Hindlimb muscle (tissue), 1 donor: ENCODE measurements at regions not wholly inside any gene's neighbourhood (a gene's known extent, or its start where the extent isn't known, plus 50 kb on each side); places are given as distances from the start of the nearest gene placed in this dataset.
A peak's percentile ranks its signal among the peaks of the same experiment; 100 is the strongest.
"Not testable (repeated sequence)": the region's sequence is repeated elsewhere in the genome, so short reads cannot be mapped to it uniquely, and the experiment has no call there.

Source experiments
- DNase-seq: peaks from one replicate; pipeline ENCODE4 v3.0.0-alpha.2; 2013

DNA sequence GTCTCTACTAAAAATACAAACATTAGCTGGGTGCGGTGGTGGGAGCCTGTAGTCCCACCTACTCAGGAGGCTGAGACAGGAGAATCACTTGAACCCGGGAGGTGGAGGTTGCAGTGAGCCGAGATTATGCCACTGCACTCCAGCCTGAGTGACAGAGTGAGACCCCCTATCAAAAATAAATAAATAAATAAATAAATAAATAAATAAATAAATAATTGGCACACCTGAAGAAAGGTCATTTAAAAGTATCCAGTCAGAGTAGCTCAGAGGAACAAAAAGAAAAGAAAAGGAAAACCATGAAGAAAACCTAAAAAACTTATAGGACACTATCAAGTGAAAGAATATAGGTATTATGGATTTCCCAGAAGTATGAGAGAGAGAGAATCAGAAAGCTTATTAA lies 330.1 kb upstream of the AR start:
- not testable (repeated sequence) for DNase-seq

DNA sequence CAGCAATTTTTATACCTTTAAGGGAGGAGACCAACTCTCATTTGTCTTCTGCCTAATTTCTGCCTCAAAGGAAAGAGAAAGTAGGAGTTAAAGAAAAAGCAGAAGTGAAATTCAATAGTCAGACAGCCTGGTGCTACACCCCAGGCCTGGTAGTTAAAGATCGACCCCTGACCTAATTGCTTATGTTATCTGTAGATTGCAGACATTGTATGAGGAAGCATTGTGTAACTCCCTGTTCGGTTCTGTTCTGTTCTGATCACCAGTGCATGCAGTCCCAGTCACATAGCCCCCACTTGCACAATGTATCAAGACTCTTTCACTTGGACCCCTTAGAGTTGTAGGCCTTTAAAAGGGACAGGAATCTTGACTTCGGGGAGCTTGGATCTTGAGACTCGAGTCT lies 335.9 kb upstream of the AR start:
- DNase-seq, result no peak

DNA sequence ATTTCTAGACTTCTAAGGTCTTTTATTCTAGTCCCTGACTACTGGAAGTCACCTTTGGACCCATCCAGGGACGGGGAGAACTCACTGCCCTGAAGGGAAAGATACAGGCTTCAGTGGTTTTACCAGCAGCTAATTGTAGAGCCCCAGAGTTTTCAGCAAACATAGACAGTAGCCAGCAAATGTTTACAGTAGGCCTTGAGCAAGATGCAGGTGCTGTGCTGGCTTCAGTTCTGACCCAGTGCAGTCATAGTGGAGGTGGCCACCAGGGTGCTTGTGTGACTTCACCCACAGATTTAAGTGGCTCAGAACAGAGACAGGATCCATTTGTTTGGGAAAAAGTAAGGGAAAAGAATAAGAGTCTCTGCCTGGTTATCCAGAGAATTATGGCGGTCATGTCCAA lies 384.4 kb upstream of the AR start:
- DNase-seq, result no peak

DNA sequence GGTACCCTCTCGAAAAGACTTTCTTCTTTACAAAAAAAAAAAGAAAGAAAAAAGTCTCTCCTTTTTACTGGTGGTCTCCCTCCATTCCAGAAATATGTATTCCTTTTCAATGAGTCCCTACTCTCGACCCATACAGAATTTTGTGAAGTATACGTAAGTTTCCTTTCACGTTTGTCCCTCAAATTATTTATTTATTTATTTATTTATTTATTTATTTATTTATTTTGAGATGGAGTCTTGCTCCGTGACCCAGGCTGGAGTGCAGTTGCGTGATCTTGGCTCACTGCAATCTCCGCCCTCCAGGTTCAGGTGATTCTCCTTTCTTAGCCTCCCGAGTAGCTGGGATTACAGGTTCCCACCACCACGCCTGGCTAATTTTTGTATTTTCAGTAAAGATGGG lies 429.2 kb upstream of the AR start:
- DNase-seq, result no peak

DNA sequence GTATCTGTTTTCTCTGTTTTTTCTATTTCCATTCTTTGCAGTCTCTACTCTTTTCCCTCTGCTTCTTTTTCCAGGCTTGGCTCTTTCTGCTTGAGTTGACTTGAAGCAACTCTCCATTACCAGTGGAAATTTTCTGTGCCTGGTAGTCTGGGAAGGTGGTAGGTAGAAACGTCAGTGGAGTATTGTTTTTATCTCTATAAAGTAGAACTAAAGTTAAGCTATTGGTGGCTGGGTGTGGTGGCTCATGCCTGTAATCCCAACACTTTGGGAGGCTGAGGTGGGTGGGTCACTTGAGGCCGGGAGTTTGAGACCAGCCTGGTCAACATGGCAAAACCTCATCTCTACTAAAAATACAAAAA lies 438.1 kb upstream of the AR start:
- DNase-seq, result no peak

DNA sequence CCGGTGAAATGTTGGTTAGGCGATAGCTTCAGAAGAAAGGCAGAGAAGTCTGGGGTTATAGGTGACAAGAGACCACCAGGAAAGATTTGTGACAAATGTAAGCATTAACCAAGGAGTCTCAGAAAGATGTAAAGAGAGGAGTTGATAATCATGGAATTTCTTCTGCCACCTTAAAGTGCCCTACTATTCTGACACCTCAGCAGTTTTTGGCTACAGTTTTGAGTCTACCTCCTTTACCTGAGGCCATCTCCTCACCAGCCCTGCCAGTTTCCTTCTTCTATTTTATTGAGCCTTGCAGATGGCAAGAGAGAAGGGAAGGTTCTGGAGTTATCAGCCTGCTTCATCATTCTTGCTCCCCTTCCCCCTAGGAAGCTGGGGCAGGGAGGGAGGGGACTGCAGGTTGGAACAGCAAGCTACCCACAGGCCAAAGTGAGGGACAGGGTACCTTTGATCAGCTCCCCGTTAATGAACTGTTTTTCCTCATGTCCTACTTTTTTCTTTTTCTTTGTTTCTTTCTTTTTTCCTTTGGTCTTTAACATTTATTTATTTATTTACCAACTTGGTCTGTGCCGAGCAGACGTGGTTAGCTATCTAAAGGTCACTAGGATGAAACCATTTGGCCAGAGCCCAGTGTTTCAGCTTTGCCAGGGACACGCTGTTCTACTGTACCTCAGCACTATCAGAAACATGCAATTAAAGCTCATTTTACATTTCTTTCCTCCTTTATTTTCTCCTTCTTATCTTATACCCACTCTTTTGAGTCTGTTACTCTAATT lies 438.7 kb upstream of the AR start:
- DNase-seq, result no peak

DNA sequence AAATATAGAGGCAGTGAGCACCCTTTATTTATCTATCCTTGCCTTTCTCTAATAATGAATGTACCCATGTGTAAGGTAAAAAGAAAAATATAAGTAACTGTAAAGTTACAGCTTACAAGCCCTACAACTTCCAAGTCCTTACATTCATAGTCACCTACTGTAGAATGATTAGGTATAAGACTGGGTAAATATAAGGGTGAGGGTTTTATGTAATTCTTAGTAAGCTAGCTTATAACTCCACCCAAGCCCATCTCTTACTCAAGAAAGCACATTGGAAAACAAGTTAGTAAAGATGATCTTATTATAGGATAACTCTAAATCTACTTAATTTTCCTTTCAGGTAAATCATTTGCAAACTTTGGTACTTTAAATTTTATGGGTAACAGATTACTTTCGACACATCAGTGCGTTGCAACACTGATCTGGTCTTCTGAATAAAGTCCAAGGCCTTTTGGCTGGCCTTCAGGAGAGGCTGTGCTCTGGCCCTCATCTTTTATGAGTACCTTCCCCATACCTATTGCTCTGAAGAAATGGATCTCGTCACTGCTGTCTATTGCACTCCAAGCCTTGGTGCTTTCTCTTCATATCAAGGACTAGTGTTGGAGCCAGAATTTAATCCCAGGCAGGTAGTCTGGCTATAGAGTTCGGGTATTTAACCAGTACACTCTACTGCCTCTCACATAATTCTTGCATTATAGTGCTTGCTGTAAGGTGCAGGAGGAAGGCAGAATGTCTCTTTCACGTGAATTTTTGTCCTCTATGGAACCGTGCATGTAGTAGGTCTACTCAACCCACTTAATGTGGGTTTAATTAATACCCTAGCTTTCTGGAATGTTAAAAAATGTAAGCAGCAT lies 443.6 kb upstream of the AR start:
- no peak for DNase-seq

DNA sequence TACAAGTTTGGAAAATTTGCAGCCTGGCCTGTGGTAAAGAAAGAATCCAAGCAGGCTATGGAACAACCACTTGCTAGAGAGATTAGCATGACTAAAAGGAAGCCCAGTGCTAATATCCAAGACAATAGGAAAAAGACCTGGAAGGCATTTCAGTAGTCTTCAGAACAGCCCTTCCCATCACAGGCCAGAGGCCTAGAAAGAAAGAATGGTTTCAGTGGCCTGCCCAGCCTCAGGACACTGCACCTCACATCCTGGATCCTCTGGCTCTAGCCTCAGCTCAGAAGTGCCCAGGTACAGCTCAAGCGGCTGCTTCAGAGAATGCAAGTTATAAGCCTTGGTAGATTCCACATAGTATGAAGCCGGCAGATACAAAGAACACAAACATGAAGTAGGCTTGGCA lies 449.8 kb upstream of the AR start:
- DNase-seq, result no peak

DNA sequence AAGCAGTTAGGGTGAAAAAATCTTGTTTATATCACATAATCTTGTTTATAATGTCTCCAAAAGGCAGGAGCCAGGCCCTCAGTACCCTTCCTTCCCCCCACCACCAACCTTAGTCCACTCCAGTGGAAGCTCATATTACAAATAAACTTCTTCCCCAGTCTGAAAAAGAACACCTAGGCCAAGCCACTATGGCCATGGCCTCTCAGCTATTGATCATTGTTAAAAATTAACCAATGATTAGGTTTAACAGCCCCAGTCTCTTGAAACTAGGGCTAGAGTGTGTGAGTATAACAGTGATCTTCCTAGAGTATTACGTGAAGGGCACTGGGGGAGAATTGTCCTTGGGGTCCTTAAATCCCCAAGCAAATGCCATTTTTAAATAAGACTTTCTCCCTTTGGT lies 411.9 kb upstream of the EDA2R start:
- no peak for DNase-seq

DNA sequence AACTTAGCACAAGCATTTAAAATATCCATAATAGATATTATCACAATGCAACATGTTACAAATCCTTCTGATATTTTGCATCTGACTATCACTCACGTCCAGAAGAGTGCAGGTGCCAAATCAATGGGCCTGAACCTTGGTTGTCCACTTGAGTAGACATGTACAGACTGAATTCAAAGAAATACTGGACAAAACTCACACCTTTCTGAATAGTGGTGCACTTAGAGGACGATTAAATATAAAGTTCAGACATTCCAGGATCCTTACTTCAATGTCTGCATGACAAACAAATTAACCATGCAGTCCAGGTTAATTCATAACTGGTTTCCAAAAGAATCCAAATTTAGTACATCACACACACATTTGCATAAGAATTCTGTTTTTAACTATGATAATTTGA lies 406.0 kb upstream of the EDA2R start:
- DNase-seq, result no peak

DNA sequence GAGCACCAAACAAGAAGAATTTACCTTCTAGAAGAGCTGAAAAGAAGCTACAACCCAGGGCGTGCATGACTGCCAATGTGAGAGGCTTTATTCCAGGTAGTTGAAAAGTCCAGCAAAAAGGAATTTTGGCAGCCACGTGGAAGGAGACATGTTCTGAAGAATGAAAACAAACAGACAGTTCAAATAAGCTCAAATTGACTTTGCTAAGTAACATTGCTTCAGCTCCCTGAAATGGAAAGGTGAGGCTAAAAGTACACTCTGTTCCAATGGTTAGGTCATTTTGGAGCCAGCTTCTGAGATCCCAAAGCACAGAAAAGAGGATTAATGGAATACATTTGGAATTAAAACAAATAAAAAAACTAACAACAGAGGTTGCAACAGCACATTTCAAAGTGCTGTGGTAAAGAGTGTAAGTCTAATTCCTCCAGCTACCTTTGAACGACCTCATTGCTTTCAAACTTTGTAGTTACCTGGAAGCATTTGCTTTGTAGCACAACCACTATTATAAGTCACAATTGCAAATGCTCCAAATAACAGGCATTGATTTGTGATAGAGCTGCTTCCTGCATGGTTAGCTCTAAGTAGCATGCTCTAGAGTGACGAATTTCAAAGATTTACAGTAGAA lies 405.3 kb upstream of the EDA2R start:
- no peak for DNase-seq

DNA sequence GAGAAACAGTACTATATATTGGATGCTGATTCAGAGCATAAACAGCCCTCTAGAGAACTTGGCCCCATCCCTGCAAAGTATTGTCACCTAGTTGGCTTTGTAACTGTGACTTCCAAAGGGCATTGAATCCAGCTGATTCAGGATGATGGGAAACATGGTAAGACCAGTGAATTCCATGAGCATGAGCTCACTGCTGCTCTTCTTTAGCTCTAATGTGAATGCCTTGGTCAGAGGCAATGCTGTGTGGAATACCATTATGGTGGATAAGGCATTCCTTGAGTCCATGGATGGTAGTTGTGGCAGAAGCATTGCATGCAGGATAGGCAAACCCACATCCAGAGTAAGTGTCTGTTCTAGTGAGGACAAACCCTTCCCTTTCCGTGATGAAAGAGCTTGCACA lies 365.6 kb upstream of the EDA2R start:
- no peak for DNase-seq

DNA sequence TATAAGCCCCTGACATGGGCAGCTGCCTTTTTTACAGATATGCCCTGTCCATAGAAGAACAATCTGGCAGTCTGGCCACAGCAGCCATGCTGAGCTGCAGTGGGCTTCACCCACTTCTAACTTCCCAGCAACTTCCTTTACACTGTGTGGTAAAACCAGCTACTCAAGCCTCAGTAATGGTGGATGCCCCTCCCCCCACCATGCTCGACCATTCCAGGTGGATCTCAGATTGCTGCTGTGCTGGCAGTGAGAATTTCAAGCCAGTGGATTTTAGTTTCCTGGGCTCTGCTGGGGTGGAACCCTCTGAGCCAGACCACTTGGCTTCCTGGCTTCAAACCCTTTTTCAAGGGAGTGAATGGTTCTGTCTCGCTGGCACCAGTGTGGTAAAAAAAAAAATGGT lies 355.9 kb upstream of the EDA2R start:
- DNase-seq, result no peak

DNA sequence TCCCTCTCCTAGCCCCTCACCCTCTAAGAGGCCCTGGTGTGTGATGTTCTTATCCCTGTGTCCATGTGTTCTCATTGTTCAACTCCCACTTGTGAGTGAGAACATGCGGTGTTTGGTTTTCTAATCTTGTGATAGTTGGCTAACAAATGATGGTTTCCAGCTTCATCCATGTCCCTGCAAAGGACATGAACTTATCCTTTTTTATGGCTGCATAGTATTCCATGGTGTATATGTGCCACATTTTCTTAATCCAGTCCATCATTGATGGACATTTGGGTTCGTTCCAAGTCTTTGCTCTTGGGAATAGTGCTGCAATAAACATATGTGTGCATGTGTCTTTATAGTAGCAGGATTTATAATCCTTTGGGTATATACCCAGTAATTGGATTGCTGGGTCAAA lies 353.2 kb upstream of the EDA2R start:
- not testable (repeated sequence) for DNase-seq

DNA sequence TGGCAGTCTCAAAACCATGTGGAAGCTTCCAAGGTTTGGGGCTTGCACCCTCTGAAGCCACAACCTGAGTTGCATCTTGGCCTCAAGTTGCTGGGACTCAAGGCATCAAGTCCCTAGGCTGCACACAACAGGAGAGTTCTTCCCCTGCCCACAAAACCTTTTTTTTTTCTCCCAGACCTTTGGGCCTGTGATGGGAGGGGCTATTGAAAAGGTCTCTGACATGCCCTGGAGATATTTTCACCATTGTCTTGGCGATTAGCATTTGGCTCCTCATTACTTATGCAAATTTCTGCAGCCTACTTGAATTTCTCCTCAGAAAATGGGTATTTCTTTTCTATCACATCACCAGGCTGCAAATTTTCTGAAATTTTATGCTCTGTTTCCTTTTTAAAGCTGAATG lies 349.5 kb upstream of the EDA2R start:
- no peak for DNase-seq

DNA sequence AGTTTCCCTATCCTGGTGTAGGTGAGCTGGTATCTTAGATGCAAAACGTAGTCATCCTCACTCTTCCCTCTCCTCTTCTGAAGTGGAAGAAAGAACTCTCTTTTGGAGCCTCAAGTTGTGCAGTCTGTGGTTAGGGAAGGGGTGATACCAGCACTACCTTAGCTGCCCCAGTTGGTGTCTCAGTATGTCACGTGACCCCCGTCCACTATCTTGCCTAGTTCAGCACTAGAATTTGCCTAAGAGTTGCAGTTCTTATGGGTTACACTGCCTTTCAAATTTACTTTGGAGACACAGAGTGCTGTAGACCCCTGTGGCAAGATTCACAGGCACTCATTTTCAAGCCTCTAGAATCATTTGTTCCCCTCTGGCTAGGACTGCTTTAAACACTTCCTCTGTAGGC lies 322.8 kb upstream of the EDA2R start:
- no peak for DNase-seq

DNA sequence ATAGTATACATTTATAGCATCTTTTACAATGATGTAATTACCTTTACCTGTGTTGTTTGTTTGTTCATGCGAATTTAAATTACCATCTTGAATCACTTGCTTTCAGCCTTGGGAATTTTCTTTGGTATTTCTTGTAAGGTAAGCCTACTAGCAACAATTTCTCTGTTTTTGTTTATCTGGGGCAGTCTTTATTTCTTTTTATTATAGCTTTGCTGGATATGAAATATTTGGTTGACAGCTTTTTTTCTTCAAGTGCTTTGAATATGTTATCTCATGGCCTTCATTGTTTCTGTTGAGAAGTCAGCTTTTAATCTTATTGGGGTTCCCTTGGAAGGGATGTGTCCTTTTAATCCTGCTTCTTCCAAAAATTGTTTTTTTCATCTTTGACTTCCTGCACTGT lies 292.8 kb upstream of the EDA2R start:
- DNase-seq, result no peak

DNA sequence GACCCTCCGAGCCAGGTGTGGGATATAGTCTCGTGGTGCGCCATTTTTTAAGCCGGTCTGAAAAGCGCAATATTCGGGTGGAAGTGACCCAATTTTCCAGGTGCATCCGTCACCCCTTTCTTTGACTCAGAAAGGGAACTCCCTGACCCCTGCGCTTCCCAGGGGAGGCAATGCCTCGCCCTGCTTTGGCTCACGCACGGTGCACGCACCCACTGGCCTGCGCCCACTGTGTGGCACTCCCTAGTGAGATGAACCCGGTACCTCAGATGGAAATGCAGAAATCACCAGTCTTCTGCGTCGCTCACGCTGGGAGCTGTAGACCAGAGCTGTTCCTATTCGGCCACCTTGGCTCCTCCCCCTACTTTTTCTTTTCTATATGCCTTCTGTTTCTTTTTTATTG lies 291.6 kb upstream of the EDA2R start:
- not testable (repeated sequence) for DNase-seq

DNA sequence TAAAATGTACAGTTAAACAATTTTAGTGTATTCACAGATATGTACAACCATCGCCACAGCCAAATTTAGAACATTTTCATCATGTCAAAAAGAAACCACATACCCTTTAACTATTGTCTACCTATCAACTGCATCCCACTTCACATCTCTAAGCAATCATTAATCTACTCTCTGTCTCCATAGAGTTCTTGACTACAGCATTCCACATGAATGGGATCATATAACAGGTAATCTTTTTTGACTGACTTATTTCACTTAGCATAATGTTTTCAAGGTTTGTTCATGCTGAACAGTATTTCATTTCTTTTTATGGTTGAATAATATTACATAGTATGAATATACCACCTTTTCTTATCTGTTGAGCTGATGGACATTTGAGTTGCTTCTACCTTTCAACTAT lies 281.4 kb upstream of the EDA2R start:
- no peak for DNase-seq

DNA sequence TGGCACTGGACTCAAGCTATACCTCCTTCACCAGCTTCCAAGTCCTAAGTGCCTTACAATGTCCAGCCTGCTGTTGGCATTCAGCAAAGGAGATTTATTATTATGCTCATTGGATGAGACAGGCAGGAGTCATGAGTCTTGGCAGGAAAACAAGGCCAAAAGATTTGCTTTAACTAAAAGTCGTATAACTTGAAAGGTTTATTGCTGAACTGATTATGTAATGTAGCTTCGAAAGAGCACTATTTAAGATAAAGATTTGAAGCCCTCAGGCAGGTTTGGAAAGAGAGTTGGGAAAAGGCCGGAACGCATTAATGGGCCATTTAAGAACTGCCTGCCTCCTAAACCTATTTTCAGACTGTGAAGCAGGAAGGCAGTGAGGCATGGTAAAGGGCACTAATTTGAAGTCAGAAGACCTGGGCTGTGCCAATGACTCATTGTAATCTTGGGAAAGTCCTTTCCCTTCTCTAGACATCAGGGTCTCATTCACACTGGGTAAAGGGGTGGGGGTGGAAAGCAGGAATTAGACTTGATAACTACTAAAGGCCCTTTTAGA lies 280.5 kb upstream of the EDA2R start:
- DNase-seq, result no peak

DNA sequence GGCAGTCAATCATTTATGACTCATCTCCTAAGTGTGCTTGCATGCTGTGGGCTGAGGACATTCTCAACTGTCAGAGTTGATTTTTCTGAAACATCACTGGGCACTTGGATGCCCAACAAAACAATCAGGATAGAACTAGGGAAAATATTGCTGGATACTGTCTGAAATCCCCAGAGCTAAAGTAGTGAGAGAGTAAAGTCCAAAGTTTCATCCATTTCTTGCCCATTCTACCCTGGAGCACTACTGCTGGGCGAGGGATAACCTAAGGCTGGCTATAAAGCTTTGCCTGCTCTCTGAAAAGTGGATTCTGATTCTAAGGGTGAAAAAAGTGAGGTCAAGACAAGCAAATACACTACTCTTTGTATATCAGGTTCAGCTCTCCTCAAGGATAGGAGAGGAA lies 279.6 kb upstream of the EDA2R start:
- DNase-seq, result no peak

DNA sequence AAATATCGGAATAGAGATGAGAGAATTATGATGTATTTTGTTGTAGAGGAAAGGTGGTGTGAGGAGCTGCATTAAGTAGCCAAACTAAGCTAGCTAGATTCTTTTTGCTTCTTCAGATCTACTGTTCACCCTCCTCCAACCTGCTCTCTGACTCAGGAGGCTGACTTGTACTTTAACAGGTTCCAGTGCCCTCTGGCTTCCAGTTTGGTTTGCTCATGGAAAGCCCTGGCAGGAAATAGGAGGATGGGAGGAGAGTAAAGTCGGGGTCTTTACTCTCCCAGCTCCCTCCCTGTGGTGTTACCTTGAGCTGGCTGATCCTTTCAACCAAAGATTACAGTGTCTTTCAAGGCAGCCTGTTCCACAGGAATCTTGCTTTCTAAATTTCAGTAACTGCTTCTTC lies 277.0 kb upstream of the EDA2R start:
- no peak for DNase-seq

DNA sequence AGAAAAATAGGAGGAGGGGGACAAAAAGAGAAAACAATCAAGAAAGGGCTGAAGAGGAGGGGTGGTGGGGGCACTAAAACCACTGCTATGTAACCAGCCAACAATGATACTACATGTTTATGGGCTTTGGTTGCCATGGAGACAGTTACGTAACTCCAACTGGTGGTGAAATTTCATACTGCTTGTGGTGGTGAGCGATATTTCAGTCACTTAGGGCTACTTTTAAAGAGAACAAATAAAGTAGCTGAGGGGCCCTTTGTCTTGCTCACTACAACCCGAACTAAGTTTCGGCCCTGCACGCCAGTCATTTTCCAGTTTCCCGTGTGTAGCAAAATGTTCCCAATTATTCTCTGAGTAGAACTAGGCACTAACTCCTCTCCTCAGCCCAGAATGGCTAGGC lies 275.2 kb upstream of the EDA2R start:
- DNase-seq, result peak; percentile 11

DNA sequence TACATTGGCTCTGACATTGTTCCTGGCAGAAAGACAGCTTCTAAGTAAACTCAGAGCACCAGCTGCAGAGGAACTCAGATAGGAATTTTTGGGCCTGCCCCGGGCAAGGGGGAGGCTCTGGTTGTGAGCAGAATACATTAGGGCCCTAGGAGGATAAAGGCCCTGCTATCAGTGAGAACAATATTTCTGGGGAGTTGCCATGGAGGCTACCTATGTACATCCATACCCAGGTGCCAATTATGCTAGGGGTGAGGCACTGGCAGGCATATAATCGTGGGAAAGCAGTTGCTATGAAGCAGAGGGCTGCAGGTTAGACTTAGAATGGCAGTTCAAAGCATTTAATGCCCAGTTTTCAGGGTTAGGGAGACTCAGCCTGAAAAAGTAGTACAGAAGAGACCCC lies 273.5 kb upstream of the EDA2R start:
- DNase-seq, result no peak
